SK-N-SH treated with all-trans-retinoic acid at 6 μM for 48 hours (cell line): ENCODE measurements at regions not wholly inside any gene's neighbourhood (a gene's known extent, or its start where the extent isn't known, plus 50 kb on each side); places are given as distances from the start of the nearest gene placed in this dataset.

ENCODE experiments used
- ATAC-seq: fragments of 200-7000 bp; cut with Tn5 transposase; 3 replicates; pipeline ENCODE4 v1.9.1; 2020; ENCODE audit warnings: mild to moderate bottlenecking, moderate library complexity
- ARNTL ChIP-seq: fragments of 450-650 bp; formaldehyde crosslinking; IDR thresholded peaks from 2 replicates; pipeline ENCODE4 v1.5.0; 2020; ENCODE audit warnings: low read depth, mild to moderate bottlenecking, moderate library complexity, borderline replicate concordance
- BACH2 ChIP-seq: fragments of 250-450 bp; sonication (Bioruptor Pico); IDR thresholded peaks from 2 replicates; pipeline ENCODE4 v1.9.0; 2021; ENCODE audit warnings: mild to moderate bottlenecking, borderline replicate concordance
- CSDC2 ChIP-seq: fragments of 250-450 bp; sonication (Bioruptor Pico); IDR thresholded peaks from 2 replicates; pipeline ENCODE4 v1.5.0; 2020; ENCODE audit warnings: mild to moderate bottlenecking, moderate library complexity
- CSRNP3 ChIP-seq: fragments of 250-450 bp; sonication (Bioruptor Pico); IDR thresholded peaks from 2 replicates; pipeline ENCODE4 v1.5.1; 2021; ENCODE audit warnings: mild to moderate bottlenecking, moderate library complexity
- ESRRG ChIP-seq: fragments of 250-450 bp; sonication (Bioruptor Pico); IDR thresholded peaks from 2 replicates; pipeline ENCODE4 v1.6.1; 2021; ENCODE audit warnings: mild to moderate bottlenecking
- GLIS3 ChIP-seq: fragments of 250-450 bp; sonication (Bioruptor Pico); IDR thresholded peaks from 2 replicates; pipeline ENCODE4 v1.5.0; 2020; ENCODE audit warnings: mild to moderate bottlenecking, moderate library complexity
- ISL1 ChIP-seq: fragments of 250-450 bp; sonication (Bioruptor Pico); IDR thresholded peaks from 2 replicates; pipeline ENCODE4 v2.1.2; 2022; ENCODE audit warnings: mild to moderate bottlenecking, moderate library complexity
- OSR1 ChIP-seq: fragments of 250-450 bp; sonication (Bioruptor Pico); IDR thresholded peaks from 2 replicates; pipeline ENCODE4 v1.8.0; 2022; ENCODE audit warnings: moderate library complexity, mild to moderate bottlenecking, inconsistent platforms
- PPARA ChIP-seq: fragments of 250-450 bp; sonication (Bioruptor Pico); IDR thresholded peaks from 2 replicates; pipeline ENCODE4 v1.5.0; 2020; ENCODE audit warnings: mild to moderate bottlenecking, borderline replicate concordance
- RARB ChIP-seq: fragments of 250-450 bp; sonication (Bioruptor Pico); IDR thresholded peaks from 2 replicates; pipeline ENCODE4 v1.8.0; 2021; ENCODE audit warnings: mild to moderate bottlenecking, moderate library complexity
- SNAI2 ChIP-seq: fragments of 250-450 bp; sonication (Bioruptor Pico); IDR thresholded peaks from 2 replicates; pipeline ENCODE4 v1.5.0; 2020; ENCODE audit warnings: mild to moderate bottlenecking, moderate library complexity
- TCF4 ChIP-seq: fragments of 250-450 bp; sonication (Bioruptor Pico); IDR thresholded peaks from 2 replicates; pipeline ENCODE4 v1.8.0; 2021; ENCODE audit warnings: mild to moderate bottlenecking, moderate library complexity, borderline replicate concordance
- TOX ChIP-seq: fragments of 250-450 bp; sonication (Bioruptor Pico); IDR thresholded peaks from 2 replicates; pipeline ENCODE4 v1.8.0; 2021; ENCODE audit warnings: mild to moderate bottlenecking, moderate library complexity, borderline replicate concordance
- ZC3H10 ChIP-seq: fragments of 250-450 bp; sonication (Bioruptor Pico); IDR thresholded peaks from 2 replicates; pipeline ENCODE4 v1.5.1; 2021; ENCODE audit warnings: mild to moderate bottlenecking, moderate library complexity
- ZFP30 ChIP-seq: fragments of 450-650 bp; formaldehyde crosslinking; IDR thresholded peaks from 2 replicates; pipeline ENCODE4 v1.5.0; 2022; ENCODE audit warnings: mild to moderate bottlenecking, moderate library complexity
- ZNF565 ChIP-seq: fragments of 450-650 bp; formaldehyde crosslinking; conservative IDR thresholded peaks from 2 replicates; pipeline ENCODE4 v1.5.0; 2020; ENCODE audit warnings: low read depth, mild to moderate bottlenecking, moderate library complexity
- ZNF70 ChIP-seq: fragments of 450-650 bp; formaldehyde crosslinking; IDR thresholded peaks from 2 replicates; pipeline ENCODE4 v1.5.0; 2020; ENCODE audit warnings: mild to moderate bottlenecking, moderate library complexity
- ZNF8 ChIP-seq: fragments of 450-650 bp; formaldehyde crosslinking; IDR thresholded peaks from 2 replicates; pipeline ENCODE4 v1.5.0; 2020; ENCODE audit warnings: mild to moderate bottlenecking, moderate library complexity
- TF ChIP-seq, protein P1 (sequence below): fragments of 250-450 bp; sonication (Bioruptor Pico); IDR thresholded peaks from 2 replicates; pipeline ENCODE4 v1.8.0; 2021; ENCODE audit warnings: low read depth, mild to moderate bottlenecking, moderate library complexity, borderline replicate concordance
- TF ChIP-seq, protein P2 (sequence below): fragments of 250-450 bp; sonication (Bioruptor Pico); IDR thresholded peaks from 2 replicates; pipeline ENCODE4 v1.8.0; 2020; ENCODE audit warnings: mild to moderate bottlenecking, moderate library complexity, borderline replicate concordance
- TF ChIP-seq, protein P3 (sequence below): fragments of 250-450 bp; sonication (Bioruptor Pico); IDR thresholded peaks from 2 replicates; pipeline ENCODE4 v1.5.0; 2020; ENCODE audit warnings: mild to moderate bottlenecking, moderate library complexity

DNA sequence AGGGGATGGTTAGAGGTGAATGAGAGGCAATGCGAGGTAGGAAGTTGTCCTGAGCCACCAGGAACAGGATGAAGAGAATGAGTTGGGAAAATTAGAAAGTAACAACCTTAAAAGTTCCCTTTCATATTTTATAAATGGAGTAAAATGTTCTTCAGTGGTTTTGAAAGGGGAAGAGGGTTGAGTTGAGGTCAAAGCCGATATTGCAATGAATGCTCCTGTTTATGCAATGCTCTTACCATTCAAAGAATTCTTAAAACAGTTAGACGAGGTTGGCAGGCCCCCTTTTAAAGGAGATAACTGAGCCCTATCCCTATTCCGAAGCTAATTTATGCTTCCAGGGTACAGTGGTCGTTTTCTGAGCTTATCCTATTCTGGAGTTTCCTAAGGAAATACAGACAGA is 2110.3 kb upstream of the CELF4 start:
- no peak for TF ChIP-seq CSDC2 (CRISPR knock-in tag)
- TF ChIP-seq ZNF70 (CRISPR knock-in tag) = no peak
- TF ChIP-seq RARB (CRISPR knock-in tag) = no peak
- TF ChIP-seq ZFP30 (CRISPR knock-in tag) = no peak
- no peak for TF ChIP-seq PPARA (CRISPR knock-in tag)
- no peak for TF ChIP-seq TCF4
- no peak for TF ChIP-seq ZC3H10 (CRISPR knock-in tag)
- no peak for TF ChIP-seq CSRNP3
- no peak for TF ChIP-seq GLIS3 (CRISPR knock-in tag)
- no peak for TF ChIP-seq ISL1
- ATAC-seq = no peak

DNA sequence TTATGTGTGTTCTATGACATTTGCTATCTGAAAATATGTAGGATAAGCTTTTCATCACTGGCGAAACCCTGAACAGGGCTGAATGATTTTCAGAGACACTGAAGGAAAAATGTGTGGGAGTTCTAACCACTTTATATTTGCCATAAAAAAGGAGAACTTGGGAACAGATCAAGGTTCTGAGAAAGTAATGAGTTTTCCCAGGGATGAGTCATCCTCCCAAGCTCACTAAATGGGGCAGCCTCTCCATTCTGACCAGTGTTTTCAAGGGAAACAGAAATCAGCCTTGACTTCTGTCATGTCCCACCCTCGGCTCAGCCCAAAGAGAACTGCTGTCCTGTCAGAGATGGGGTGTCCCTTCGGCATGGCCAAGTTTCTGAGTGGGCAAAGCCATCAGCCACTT is 2109.8 kb upstream of the CELF4 start:
- TF ChIP-seq ZNF8 = no peak
- ATAC-seq = no peak

DNA sequence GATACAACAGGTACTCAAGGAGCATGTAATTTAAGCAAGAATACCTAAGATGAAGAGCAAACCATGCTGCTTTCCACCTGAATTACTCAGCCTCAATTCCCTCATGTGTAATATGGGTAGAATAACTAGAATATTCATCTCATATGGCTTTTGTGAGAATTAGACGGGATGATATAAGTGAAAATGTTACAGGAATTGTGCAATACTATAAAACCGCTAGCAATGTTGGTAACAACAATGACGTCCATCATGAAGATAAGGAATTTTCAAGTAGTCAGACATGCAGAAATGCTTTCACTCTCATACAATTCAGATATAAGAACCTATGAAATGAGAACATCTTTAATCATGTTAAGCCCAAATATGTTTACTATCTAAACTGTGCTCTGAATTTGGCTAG is 2106.6 kb upstream of the CELF4 start:
- no peak for ATAC-seq
- TF ChIP-seq, protein P1, sequence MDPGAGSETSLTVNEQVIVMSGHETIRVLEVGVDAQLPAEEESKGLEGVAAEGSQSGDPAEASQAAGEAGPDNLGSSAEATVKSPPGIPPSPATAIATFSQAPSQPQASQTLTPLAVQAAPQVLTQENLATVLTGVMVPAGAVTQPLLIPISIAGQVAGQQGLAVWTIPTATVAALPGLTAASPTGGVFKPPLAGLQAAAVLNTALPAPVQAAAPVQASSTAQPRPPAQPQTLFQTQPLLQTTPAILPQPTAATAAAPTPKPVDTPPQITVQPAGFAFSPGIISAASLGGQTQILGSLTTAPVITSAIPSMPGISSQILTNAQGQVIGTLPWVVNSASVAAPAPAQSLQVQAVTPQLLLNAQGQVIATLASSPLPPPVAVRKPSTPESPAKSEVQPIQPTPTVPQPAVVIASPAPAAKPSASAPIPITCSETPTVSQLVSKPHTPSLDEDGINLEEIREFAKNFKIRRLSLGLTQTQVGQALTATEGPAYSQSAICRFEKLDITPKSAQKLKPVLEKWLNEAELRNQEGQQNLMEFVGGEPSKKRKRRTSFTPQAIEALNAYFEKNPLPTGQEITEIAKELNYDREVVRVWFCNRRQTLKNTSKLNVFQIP = no peak
- TF ChIP-seq CSDC2 (CRISPR knock-in tag) (no peak), ESRRG (CRISPR knock-in tag) (no peak), OSR1 (CRISPR knock-in tag) (no peak), ZC3H10 (CRISPR knock-in tag) (no peak), SNAI2 (CRISPR knock-in tag) (no peak), BACH2 (CRISPR knock-in tag) (no peak), RARB (CRISPR knock-in tag) (no peak), ZNF565 (no peak), TOX (no peak), CSRNP3 (no peak), ARNTL (CRISPR knock-in tag) (no peak), PPARA (CRISPR knock-in tag) (no peak), TCF4 (no peak), ZNF8 (no peak), ZFP30 (CRISPR knock-in tag) (no peak)
- TF ChIP-seq, protein P2, sequence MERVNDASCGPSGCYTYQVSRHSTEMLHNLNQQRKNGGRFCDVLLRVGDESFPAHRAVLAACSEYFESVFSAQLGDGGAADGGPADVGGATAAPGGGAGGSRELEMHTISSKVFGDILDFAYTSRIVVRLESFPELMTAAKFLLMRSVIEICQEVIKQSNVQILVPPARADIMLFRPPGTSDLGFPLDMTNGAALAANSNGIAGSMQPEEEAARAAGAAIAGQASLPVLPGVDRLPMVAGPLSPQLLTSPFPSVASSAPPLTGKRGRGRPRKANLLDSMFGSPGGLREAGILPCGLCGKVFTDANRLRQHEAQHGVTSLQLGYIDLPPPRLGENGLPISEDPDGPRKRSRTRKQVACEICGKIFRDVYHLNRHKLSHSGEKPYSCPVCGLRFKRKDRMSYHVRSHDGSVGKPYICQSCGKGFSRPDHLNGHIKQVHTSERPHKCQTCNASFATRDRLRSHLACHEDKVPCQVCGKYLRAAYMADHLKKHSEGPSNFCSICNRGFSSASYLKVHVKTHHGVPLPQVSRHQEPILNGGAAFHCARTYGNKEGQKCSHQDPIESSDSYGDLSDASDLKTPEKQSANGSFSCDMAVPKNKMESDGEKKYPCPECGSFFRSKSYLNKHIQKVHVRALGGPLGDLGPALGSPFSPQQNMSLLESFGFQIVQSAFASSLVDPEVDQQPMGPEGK (CRISPR knock-in tag) = no peak
- TF ChIP-seq, protein P3, sequence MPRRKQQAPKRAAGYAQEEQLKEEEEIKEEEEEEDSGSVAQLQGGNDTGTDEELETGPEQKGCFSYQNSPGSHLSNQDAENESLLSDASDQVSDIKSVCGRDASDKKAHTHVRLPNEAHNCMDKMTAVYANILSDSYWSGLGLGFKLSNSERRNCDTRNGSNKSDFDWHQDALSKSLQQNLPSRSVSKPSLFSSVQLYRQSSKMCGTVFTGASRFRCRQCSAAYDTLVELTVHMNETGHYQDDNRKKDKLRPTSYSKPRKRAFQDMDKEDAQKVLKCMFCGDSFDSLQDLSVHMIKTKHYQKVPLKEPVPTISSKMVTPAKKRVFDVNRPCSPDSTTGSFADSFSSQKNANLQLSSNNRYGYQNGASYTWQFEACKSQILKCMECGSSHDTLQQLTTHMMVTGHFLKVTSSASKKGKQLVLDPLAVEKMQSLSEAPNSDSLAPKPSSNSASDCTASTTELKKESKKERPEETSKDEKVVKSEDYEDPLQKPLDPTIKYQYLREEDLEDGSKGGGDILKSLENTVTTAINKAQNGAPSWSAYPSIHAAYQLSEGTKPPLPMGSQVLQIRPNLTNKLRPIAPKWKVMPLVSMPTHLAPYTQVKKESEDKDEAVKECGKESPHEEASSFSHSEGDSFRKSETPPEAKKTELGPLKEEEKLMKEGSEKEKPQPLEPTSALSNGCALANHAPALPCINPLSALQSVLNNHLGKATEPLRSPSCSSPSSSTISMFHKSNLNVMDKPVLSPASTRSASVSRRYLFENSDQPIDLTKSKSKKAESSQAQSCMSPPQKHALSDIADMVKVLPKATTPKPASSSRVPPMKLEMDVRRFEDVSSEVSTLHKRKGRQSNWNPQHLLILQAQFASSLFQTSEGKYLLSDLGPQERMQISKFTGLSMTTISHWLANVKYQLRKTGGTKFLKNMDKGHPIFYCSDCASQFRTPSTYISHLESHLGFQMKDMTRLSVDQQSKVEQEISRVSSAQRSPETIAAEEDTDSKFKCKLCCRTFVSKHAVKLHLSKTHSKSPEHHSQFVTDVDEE (CRISPR knock-in tag) = no peak
- TF ChIP-seq, all 23 proteins: peak for 0

- no peak for ATAC-seq
- no peak for TF ChIP-seq ZNF8
- no peak for TF ChIP-seq ARNTL (CRISPR knock-in tag)
- TF ChIP-seq ZNF565 = no peak
- no peak for TF ChIP-seq ZC3H10 (CRISPR knock-in tag)
- TF ChIP-seq, protein P2 (CRISPR knock-in tag) = no peak
- no peak for TF ChIP-seq CSRNP3
- no peak for TF ChIP-seq ZFP30 (CRISPR knock-in tag)
- no peak for TF ChIP-seq TOX
- TF ChIP-seq, all 23 proteins: peak for 0
Observed at GRCh38 chr18:39667905-39668304, 2102.3 kb upstream of the CELF4 start.
